ENCODE measurements at regions not wholly inside any gene's neighbourhood (a gene's known extent, or its start where the extent isn't known, plus 50 kb on each side); places are given as distances from the start of the nearest gene placed in this dataset.

DNA sequence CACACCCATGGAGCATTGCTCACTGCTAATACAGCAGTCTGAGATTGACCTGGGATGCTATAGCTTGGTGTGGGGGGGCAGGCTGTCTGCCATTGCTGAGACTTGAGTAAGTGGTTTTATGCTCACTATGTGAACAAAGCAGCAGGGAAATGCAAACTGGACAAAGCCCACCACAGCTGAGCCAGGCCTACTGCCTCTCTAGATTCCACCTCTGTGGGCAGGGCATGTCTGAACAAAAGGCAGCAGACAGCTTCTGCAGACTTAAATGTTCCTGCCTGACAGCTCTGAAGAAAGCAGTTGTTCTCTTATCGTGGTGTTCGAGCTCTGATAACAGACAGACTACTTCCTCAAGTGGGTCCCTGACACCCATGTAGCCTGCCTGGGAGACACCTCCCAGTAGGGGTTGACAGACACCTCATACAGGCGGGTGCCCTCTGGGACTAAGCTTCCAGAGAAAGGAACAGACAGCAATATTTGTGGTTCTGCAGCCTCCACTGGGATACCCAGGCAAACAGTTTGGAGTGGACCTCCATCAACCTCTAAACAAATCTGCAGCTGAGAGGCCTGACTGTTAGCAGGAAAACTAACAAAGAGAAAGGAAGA, 2204.8 kb downstream of the TP53TG3F start:
- TF ChIP-seq POLR2A (IDR thresholded peaks at IDR 0.05): no peak
- TF ChIP-seq, protein P1, sequence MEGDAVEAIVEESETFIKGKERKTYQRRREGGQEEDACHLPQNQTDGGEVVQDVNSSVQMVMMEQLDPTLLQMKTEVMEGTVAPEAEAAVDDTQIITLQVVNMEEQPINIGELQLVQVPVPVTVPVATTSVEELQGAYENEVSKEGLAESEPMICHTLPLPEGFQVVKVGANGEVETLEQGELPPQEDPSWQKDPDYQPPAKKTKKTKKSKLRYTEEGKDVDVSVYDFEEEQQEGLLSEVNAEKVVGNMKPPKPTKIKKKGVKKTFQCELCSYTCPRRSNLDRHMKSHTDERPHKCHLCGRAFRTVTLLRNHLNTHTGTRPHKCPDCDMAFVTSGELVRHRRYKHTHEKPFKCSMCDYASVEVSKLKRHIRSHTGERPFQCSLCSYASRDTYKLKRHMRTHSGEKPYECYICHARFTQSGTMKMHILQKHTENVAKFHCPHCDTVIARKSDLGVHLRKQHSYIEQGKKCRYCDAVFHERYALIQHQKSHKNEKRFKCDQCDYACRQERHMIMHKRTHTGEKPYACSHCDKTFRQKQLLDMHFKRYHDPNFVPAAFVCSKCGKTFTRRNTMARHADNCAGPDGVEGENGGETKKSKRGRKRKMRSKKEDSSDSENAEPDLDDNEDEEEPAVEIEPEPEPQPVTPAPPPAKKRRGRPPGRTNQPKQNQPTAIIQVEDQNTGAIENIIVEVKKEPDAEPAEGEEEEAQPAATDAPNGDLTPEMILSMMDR (IDR thresholded peaks at IDR 0.05 in 4 of 5, conservative IDR thresholded peaks at IDR 0.05 in 1 of 5): no peak

All from gastrocnemius medialis (tissue), 4 donors.